ENCODE measurements at regions not wholly inside any gene's neighbourhood (a gene's known extent, or its start where the extent isn't known, plus 50 kb on each side); places are given as distances from the start of the nearest gene placed in this dataset.
"Not testable (repeated sequence)": the region's sequence is repeated elsewhere in the genome, so short reads cannot be mapped to it uniquely, and the experiment has no call there.

DNA sequence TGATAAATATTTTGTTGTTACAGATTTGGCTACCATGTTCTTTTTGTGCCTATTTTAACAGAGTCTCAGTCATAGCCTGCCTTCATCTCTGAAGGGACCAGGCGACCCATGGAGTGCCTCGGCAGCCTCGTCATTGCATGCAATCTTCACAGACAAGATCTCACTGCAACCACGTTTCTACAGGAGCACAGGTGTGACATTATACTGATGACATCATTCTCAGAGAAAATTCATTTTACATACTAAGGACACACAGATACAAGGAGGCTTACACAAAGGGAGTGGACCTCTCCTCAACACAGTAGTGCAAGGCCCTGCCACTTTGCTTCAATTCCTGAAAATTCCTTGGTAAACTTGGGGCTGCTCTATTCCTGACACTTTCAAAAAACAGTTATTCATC, 840.1 kb upstream of the DEFB115 start:
- TF ChIP-seq JUN (IDR thresholded peaks at IDR 0.05); CHD2 (IDR thresholded peaks at IDR 0.05; ENCODE audit: low read length, partially characterized antibody); MYC (IDR thresholded peaks at IDR 0.05; ENCODE audit: borderline replicate concordance, low read length); HDAC2 (IDR thresholded peaks at IDR 0.05); EP300 (IDR thresholded peaks at IDR 0.05); RFX5 (IDR thresholded peaks at IDR 0.05); POLR2A (IDR thresholded peaks at IDR 0.05; ENCODE audit: low read length); RAD21 (conservative IDR thresholded peaks at IDR 0.05 in 1 of 2, IDR thresholded peaks at IDR 0.05 in 1 of 2); KDM5A (IDR thresholded peaks at IDR 0.05); NPAS2 (CRISPR knock-in tag; IDR thresholded peaks at IDR 0.05; ENCODE audit: borderline replicate concordance): not testable (repeated sequence)
- TF ChIP-seq, protein P1, sequence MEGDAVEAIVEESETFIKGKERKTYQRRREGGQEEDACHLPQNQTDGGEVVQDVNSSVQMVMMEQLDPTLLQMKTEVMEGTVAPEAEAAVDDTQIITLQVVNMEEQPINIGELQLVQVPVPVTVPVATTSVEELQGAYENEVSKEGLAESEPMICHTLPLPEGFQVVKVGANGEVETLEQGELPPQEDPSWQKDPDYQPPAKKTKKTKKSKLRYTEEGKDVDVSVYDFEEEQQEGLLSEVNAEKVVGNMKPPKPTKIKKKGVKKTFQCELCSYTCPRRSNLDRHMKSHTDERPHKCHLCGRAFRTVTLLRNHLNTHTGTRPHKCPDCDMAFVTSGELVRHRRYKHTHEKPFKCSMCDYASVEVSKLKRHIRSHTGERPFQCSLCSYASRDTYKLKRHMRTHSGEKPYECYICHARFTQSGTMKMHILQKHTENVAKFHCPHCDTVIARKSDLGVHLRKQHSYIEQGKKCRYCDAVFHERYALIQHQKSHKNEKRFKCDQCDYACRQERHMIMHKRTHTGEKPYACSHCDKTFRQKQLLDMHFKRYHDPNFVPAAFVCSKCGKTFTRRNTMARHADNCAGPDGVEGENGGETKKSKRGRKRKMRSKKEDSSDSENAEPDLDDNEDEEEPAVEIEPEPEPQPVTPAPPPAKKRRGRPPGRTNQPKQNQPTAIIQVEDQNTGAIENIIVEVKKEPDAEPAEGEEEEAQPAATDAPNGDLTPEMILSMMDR (IDR thresholded peaks at IDR 0.05): not testable (repeated sequence)
- TF ChIP-seq, protein P2, sequence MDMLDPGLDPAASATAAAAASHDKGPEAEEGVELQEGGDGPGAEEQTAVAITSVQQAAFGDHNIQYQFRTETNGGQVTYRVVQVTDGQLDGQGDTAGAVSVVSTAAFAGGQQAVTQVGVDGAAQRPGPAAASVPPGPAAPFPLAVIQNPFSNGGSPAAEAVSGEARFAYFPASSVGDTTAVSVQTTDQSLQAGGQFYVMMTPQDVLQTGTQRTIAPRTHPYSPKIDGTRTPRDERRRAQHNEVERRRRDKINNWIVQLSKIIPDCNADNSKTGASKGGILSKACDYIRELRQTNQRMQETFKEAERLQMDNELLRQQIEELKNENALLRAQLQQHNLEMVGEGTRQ (IDR thresholded peaks at IDR 0.05): not testable (repeated sequence)
- TF ChIP-seq, protein P3, sequence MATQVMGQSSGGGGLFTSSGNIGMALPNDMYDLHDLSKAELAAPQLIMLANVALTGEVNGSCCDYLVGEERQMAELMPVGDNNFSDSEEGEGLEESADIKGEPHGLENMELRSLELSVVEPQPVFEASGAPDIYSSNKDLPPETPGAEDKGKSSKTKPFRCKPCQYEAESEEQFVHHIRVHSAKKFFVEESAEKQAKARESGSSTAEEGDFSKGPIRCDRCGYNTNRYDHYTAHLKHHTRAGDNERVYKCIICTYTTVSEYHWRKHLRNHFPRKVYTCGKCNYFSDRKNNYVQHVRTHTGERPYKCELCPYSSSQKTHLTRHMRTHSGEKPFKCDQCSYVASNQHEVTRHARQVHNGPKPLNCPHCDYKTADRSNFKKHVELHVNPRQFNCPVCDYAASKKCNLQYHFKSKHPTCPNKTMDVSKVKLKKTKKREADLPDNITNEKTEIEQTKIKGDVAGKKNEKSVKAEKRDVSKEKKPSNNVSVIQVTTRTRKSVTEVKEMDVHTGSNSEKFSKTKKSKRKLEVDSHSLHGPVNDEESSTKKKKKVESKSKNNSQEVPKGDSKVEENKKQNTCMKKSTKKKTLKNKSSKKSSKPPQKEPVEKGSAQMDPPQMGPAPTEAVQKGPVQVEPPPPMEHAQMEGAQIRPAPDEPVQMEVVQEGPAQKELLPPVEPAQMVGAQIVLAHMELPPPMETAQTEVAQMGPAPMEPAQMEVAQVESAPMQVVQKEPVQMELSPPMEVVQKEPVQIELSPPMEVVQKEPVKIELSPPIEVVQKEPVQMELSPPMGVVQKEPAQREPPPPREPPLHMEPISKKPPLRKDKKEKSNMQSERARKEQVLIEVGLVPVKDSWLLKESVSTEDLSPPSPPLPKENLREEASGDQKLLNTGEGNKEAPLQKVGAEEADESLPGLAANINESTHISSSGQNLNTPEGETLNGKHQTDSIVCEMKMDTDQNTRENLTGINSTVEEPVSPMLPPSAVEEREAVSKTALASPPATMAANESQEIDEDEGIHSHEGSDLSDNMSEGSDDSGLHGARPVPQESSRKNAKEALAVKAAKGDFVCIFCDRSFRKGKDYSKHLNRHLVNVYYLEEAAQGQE (IDR thresholded peaks at IDR 0.05): not testable (repeated sequence)

Measured in A549 (cell line).